MCF 10A (cell line): ENCODE measurements at regions not wholly inside any gene's neighbourhood (a gene's known extent, or its start where the extent isn't known, plus 50 kb on each side); places are given as distances from the start of the nearest gene placed in this dataset.
"Not testable (repeated sequence)": the region's sequence is repeated elsewhere in the genome, so short reads cannot be mapped to it uniquely, and the experiment has no call there.

Experiments used
- BruUV-seq: library from RNA; stranded (reverse); fragments of 400-500 nt; replicated peaks from 2 replicates; lab custom pipeline; 2021; lab: Mats Ljungman, UMichigan
- CTCF ChIA-PET: fragments of 300-600 bp; sonication (Branson Sonifier 250); formaldehyde crosslinking; extraction: SDS; loops from one replicate; lab custom pipeline; 2021; ENCODE audit warnings: antibody characterized with exemption, inconsistent platforms; lab: Yijun Ruan, JAX
- POLR2A ChIA-PET: fragments of 300-600, 350-650 bp; sonication (Branson Sonifier 250); formaldehyde crosslinking; extraction: SDS; loops from one replicate; lab custom pipeline; 2020; ENCODE audit warnings: antibody characterized with exemption, inconsistent platforms; lab: Yijun Ruan, JAX
- DNase-seq: peaks from one replicate; pipeline ENCODE4 v3.0.0-alpha.2; 2018; ENCODE audit not compliant: unreplicated experiment
- H3K27ac Mint-ChIP-seq: one replicate; pipeline ENCODE4 v1.8.0; 2022; ENCODE audit warnings: mild to moderate bottlenecking, low read depth, mixed read lengths; ENCODE audit not compliant: unreplicated experiment
- H3K27me3 Mint-ChIP-seq: one replicate; pipeline ENCODE4 v1.8.0; 2022; ENCODE audit warnings: mixed read lengths; ENCODE audit not compliant: insufficient read depth, unreplicated experiment
- H3K36me3 Mint-ChIP-seq: one replicate; pipeline ENCODE4 v1.8.0; 2022; ENCODE audit warnings: mild to moderate bottlenecking, moderate library complexity, mixed read lengths; ENCODE audit not compliant: insufficient read depth, unreplicated experiment
- H3K4me1 Mint-ChIP-seq: one replicate; pipeline ENCODE4 v1.8.0; 2022; ENCODE audit warnings: mixed read lengths; ENCODE audit not compliant: insufficient read depth, unreplicated experiment
- H3K4me3 Mint-ChIP-seq: one replicate; pipeline ENCODE4 v1.8.0; 2022; ENCODE audit warnings: mild to moderate bottlenecking, moderate library complexity, mixed read lengths; ENCODE audit not compliant: unreplicated experiment
- H3K9me3 Mint-ChIP-seq: one replicate; pipeline ENCODE4 v1.8.0; 2022; ENCODE audit warnings: mixed read lengths; ENCODE audit not compliant: unreplicated experiment
- CTCF ChIP-seq: fragments of 200-600 bp; IDR thresholded peaks from one replicate; pipeline ENCODE4 v1.8.0; 2022; ENCODE audit warnings: antibody characterized with exemption, mild to moderate bottlenecking; ENCODE audit not compliant: unreplicated experiment
- intact Hi-C: fragments of 100-400 bp; cut with micrococcal nuclease; formaldehyde crosslinking; loops from 2 replicates; pipeline ENCODE4 v1.14.1; 2022

GRCh38 chrX:65586491-65586890 is 51.9 kb upstream of the LAS1L start:
- no TSS peak for BruUV-seq
- ChIA-PET CTCF (interaction anchor here (0.6 to 1.4 kb wide), 7 partner anchors 10 to 1561 kb away, joined by 3 to 7 read pairs (median 3); no protein-coding TSS in a partner anchor), POLR2A (interaction anchor here (0.5 to 0.7 kb wide), 2 partner anchors 14 to 506 kb away, joined by 3 read pairs; no protein-coding TSS in a partner anchor)
- H3K9me3 Mint-ChIP-seq = no peaks in the 10 kb centered on the region
- no peak overlapping the region for H3K4me3 Mint-ChIP-seq
- no peak overlapping the region for H3K27ac Mint-ChIP-seq
- peaks cover 9% of the 10 kb centered on the region for H3K4me1 Mint-ChIP-seq
- H3K27me3 Mint-ChIP-seq = no peaks in the 10 kb centered on the region
- intact Hi-C loops = no loop called here
- no peak for TF ChIP-seq CTCF
- DNase-seq = peak; percentile 84
- H3K36me3 Mint-ChIP-seq = no peaks in the 10 kb centered on the region

DNA sequence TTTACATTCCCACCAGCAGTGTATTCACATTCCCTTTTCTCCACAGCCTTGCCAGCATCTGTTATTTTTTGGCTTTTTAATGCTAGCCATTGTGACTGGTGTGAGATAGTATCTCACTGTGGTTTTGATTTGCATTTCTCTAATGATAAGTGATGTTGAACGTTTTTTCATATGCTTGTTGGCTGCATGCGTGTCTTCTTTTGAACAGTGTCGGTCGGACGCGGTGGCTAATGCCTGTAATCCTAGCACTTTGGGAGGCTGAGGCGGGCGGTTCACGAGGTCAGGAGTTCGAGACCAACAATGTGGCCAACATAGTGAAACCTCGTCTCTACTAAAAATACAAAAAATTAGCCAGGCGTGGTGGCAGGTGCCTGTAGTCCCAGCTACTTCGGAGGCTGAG is 50.6 kb upstream of the LAS1L start:
- BruUV-seq, H3K4me3 Mint-ChIP-seq, intact Hi-C loops, H3K27me3 Mint-ChIP-seq, H3K36me3 Mint-ChIP-seq, DNase-seq, H3K27ac Mint-ChIP-seq, H3K4me1 Mint-ChIP-seq, H3K9me3 Mint-ChIP-seq, POLR2A ChIA-PET: not testable (repeated sequence)
- CTCF ChIA-PET = interaction anchor here (1.1 to 1.2 kb wide), 2 partner anchors 119 to 1144 kb away, joined by 4 read pairs; no protein-coding TSS in a partner anchor
